Ovary (tissue), 7 donors: ENCODE measurements at regions not wholly inside any gene's neighbourhood (a gene's known extent, or its start where the extent isn't known, plus 50 kb on each side); places are given as distances from the start of the nearest gene placed in this dataset.
"Not testable (repeated sequence)": the region's sequence is repeated elsewhere in the genome, so short reads cannot be mapped to it uniquely, and the experiment has no call there.

Experiments
- DNase-seq, 5 donors: peaks; one replicate each; pipeline ENCODE4 v3.0.0-alpha.2; 2019 to 2020
- H3K27ac ChIP-seq, 2 donors: fragments of 200-600 bp; one replicate each; pipeline versions ENCODE4 v1.5.1 to v1.8.0; 2019 to 2022
- H3K27me3 ChIP-seq: fragments of 200-600 bp; one replicate; pipeline ENCODE4 v1.8.0; 2022
- H3K36me3 ChIP-seq: fragments of 200-600 bp; sonication (generic); one replicate; pipeline ENCODE4 v1.5.1; 2019
- H3K4me1 ChIP-seq: one replicate; pipeline ENCODE4 v1.8.1; 2013; ENCODE audit warnings: mild to moderate bottlenecking, moderate library complexity; ENCODE audit not compliant: insufficient read depth
- H3K4me3 ChIP-seq: fragments of 200-600 bp; sonication (generic); one replicate; pipeline ENCODE4 v1.5.1; 2017
- H3K9me3 ChIP-seq, 2 donors: fragments of 200-600 bp in 1 of 2; sonication (generic) in 1 of 2; one replicate each; pipeline versions ENCODE4 v1.5.1 to v1.8.1; 2013 to 2019; ENCODE audit warnings: mild to moderate bottlenecking in 1 of 2, moderate library complexity in 1 of 2
- CTCF ChIP-seq, 3 donors: fragments of 450-650 bp in 2 of 3; fragments of 200-600 bp in 1 of 3; IDR thresholded peaks; one replicate each; pipeline versions ENCODE4 v1.5.1 to v1.8.0; 2016 to 2022; ENCODE audit warnings: antibody characterized with exemption in 3 of 3, mild to moderate bottlenecking in 1 of 3
- EP300 ChIP-seq: sonication (generic); formaldehyde crosslinking; IDR thresholded peaks from one replicate; pipeline ENCODE4 v1.6.1; 2017; ENCODE audit warnings: antibody characterized with exemption
- POLR2A ChIP-seq: fragments of 450-650 bp; IDR thresholded peaks from one replicate; pipeline ENCODE4 v1.6.1; 2017; ENCODE audit warnings: antibody characterized with exemption, mild to moderate bottlenecking, moderate library complexity
- WGBS, 3 donors: extraction: QIAGEN DNeasy Blood & Tissue Kit in 1 of 3; methylation state at CpG; one replicate each; pipeline versions ENCODE4 v1.1.5 to v1.1.7; 2013 to 2017; 5-methylcytosine and 5-hydroxymethylcytosine counted together
- intact Hi-C, 4 donors: fragments of 100-400 bp; cut with DNase I; formaldehyde crosslinking; loops; one replicate each; pipeline versions ENCODE4 v1.11.0 to v1.15.1; 2022 to 2023
- donor health status: DM: no; HTN: no; CAD: no; lungs with moderate emphysema.
- donor health status: DM: no; HTN: no; CAD: no.
- donor health status: Bipolar disorder and iron deficiency.
- donor health status: DM: no; HTN: no; CAD: no.
- donor health status: DM: yes; HTN: yes; CAD: no.

- TF ChIP-seq POLR2A (no peak), EP300 (no peak), CTCF (IDR thresholded peaks at IDR 0.05) (no peak)
- intact Hi-C loops: loop anchor here in 2 of 4 donors (5.0 to 10.0 kb wide), 3 partner anchors 422 to 765 kb away; no protein-coding TSS in a partner anchor
- no peaks in the 10 kb centered on the region for H3K36me3 ChIP-seq
- WGBS, 3 donors: 62 to 75% (median 66%) methylated on average over 11 of the region's 11 CpGs
- DNase-seq: no peak
- no peaks in the 10 kb centered on the region for H3K4me1 ChIP-seq
- no peaks in the 10 kb centered on the region for H3K9me3 ChIP-seq
- no peak overlapping the region for H3K4me3 ChIP-seq
- H3K27me3 ChIP-seq: no peaks in the 10 kb centered on the region
- H3K27ac ChIP-seq: no peak overlapping the region
Observed at GRCh38 chr12:14239935-14240872, 125.3 kb upstream of the ATF7IP start.

GRCh38 chr12:14240873-14241220 lies 124.6 kb upstream of the ATF7IP start:
- Histone ChIP-seq H3K4me1 (no peaks in the 10 kb centered on the region), H3K36me3 (no peaks in the 10 kb centered on the region), H3K9me3 (no peaks in the 10 kb centered on the region), H3K4me3 (no peak overlapping the region), H3K27me3 (no peaks in the 10 kb centered on the region), H3K27ac (no peak overlapping the region)
- intact Hi-C loops: no loop called here
- TF ChIP-seq POLR2A: no peak
- TF ChIP-seq CTCF (IDR thresholded peaks at IDR 0.05): no peak
- no peak for TF ChIP-seq EP300
- 64 to 75% (median 64%) methylated on average over 4 of the region's 4 CpGs for WGBS, 3 donors
- no peak for DNase-seq

GRCh38 chr12:14242825-14243224 lies 122.7 kb upstream of the ATF7IP start:
- DNase-seq, H3K9me3 ChIP-seq, H3K27me3 ChIP-seq, intact Hi-C loops, H3K36me3 ChIP-seq, H3K4me1 ChIP-seq, H3K4me3 ChIP-seq, H3K27ac ChIP-seq: not testable (repeated sequence)
- WGBS, 3 donors: 93 to 97% (median 95%) methylated on average over 6 of the region's 6 CpGs

DNA sequence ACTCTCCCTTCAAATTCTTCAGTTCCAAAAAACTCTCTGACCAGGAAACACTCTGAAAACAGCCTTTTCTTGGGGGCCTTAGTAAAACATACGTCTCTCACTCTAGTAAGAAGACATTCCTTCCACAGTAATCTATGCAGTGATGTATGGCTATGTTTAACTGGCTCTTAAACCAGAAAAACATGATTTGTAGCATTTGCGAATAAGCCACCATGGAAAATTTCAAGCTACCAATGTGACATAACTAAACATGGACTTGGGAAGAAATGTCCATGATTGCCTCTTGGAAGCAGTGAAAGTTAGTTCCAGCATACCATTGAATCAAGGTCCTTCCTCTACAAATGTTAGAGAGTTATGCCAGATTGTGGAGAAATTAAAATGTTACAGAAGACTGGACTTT lies 121.5 kb upstream of the ATF7IP start:
- TF ChIP-seq CTCF (IDR thresholded peaks at IDR 0.05): no peak
- no peak for TF ChIP-seq EP300
- TF ChIP-seq POLR2A: no peak
- intact Hi-C loops: no loop called here
- H3K4me1 ChIP-seq: no peaks in the 10 kb centered on the region
- no peak overlapping the region for H3K4me3 ChIP-seq
- no peaks in the 10 kb centered on the region for H3K36me3 ChIP-seq
- no peaks in the 10 kb centered on the region for H3K27me3 ChIP-seq
- DNase-seq: no peak
- H3K27ac ChIP-seq: no peak overlapping the region
- no peaks in the 10 kb centered on the region for H3K9me3 ChIP-seq
- WGBS, 3 donors: 96 to 100% (median 98%) methylated on average over 2 of the region's 2 CpGs
